Stimulated activated naive B cell treated with anti-CD40 and anti-IgM and Interleukin-4, amounts not matched to agents 10 μg/mL and 1 μg/mL and 100 μg/mL, for 72 hours (primary cell): ENCODE measurements at regions not wholly inside any gene's neighbourhood (a gene's known extent, or its start where the extent isn't known, plus 50 kb on each side); places are given as distances from the start of the nearest gene placed in this dataset.

Experiments
- ATAC-seq, 2 donors: fragments of 150-1000 bp; cut with Tn5 transposase; replicated peaks; 2 replicates each; pipeline ENCODE4 v1.10.0; 2021; ENCODE audit warnings: moderate library complexity in 1 of 2
- DNase-seq: peaks from one replicate; pipeline ENCODE4 v3.0.0; 2021
- H3K27ac Mint-ChIP-seq: one replicate; pipeline ENCODE4 v1.8.0; 2022; ENCODE audit warnings: mild to moderate bottlenecking, mixed read lengths
- H3K27me3 Mint-ChIP-seq, 2 donors: one replicate each; pipeline ENCODE4 v1.8.0; 2022; ENCODE audit warnings: mixed read lengths in 2 of 2
- H3K36me3 Mint-ChIP-seq, 2 donors: one replicate each; pipeline ENCODE4 v1.8.0; 2022; ENCODE audit warnings: mixed read lengths in 2 of 2, mild to moderate bottlenecking in 1 of 2
- H3K4me1 Mint-ChIP-seq, 2 donors: one replicate each; pipeline ENCODE4 v1.8.0; 2022; ENCODE audit warnings: mixed read lengths in 2 of 2, mild to moderate bottlenecking in 1 of 2
- H3K4me3 Mint-ChIP-seq, 2 donors: one replicate each; pipeline ENCODE4 v1.8.0; 2022; ENCODE audit warnings: mild to moderate bottlenecking in 2 of 2, mixed read lengths in 2 of 2, moderate library complexity in 1 of 2
- H3K9me3 Mint-ChIP-seq, 2 donors: one replicate each; pipeline ENCODE4 v1.8.0; 2022; ENCODE audit warnings: mixed read lengths in 2 of 2, mild to moderate bottlenecking in 1 of 2

DNA sequence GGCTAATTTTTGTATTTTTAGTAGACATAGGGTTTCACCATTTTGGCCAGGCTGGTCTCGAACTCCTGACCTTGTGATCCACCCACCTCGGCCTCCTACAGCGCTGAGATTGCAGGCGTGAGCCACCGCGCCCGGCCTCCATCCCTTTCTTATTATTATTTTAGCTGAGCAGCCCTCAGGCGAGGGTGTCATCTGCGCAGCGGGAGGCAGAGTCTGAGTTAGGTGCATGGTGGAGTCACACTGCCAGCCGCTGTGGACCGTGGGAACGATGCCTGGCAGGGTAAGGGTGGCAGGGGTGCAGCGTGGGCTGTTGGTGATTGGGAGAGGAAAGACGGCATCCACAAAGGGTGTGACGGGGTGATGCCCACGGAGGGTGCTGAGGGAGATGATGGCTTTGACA, 491.8 kb upstream of the FAT1 start:
- Mint-ChIP-seq H3K4me1 (no peaks in the 10 kb centered on the region), H3K4me3 (no peak overlapping the region), H3K36me3 (no peaks in the 10 kb centered on the region), H3K9me3 (peaks cover 9 to 17% of the 10 kb centered on the region in 2 donors), H3K27ac (peak overlapping the region; percentile 71), H3K27me3 (no peaks in the 10 kb centered on the region)
- DNase-seq (no peak), ATAC-seq (no peak)

DNA sequence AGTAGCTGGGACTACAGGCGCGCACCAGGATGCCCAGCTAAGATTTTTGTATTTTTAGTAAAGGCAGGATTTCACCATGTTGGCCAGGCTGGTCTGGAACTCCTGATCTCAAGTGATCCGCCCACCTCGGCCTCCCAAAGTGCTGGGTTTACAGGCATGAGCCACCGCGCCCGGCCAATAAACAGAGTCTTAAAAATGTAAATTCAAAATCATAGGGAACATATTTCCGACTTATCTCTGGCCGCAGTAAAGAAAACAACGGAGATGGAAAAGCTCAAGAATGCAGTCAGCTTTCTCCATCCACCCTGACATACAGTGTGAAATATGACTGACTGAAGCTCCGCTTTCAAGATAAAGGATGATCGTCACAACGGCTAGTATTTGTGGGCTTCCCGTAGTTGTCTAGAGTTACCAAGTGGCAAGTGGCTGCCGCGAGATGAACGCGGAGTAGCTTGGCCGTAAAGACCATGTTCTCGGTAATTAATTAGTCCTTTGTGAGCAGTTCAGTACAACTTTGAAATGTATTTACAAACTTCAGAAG, 495.1 kb upstream of the FAT1 start:
- DNase-seq = no peak
- peaks cover 5 to 12% of the 10 kb centered on the region in 2 donors for H3K9me3 Mint-ChIP-seq
- no peak overlapping the region for H3K4me3 Mint-ChIP-seq
- no peak for ATAC-seq
- H3K27me3 Mint-ChIP-seq = no peaks in the 10 kb centered on the region
- H3K36me3 Mint-ChIP-seq = no peaks in the 10 kb centered on the region
- H3K4me1 Mint-ChIP-seq = no peaks in the 10 kb centered on the region
- no peak overlapping the region for H3K27ac Mint-ChIP-seq

DNA sequence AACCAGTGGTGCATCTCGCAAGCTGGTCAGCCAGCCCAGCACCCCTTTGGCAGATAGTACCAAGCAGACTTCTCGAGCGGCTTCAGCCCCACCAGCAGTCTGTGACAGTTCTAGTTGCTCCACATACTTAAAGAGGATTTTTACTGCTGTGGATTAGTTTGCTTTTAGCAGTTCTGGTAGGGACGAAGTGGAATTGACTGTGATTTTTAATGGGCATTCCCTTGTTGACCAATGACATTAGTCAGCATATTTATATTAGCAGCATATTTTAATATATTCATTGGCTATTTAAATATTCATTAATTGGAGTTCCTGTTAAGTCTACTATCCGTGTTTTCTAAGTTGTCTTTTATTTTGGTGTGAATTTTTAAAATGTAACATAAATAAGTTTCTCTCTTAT, 500.9 kb upstream of the FAT1 start:
- Mint-ChIP-seq H3K36me3 (no peaks in the 10 kb centered on the region), H3K4me1 (no peaks in the 10 kb centered on the region)
- no peak for ATAC-seq

DNA sequence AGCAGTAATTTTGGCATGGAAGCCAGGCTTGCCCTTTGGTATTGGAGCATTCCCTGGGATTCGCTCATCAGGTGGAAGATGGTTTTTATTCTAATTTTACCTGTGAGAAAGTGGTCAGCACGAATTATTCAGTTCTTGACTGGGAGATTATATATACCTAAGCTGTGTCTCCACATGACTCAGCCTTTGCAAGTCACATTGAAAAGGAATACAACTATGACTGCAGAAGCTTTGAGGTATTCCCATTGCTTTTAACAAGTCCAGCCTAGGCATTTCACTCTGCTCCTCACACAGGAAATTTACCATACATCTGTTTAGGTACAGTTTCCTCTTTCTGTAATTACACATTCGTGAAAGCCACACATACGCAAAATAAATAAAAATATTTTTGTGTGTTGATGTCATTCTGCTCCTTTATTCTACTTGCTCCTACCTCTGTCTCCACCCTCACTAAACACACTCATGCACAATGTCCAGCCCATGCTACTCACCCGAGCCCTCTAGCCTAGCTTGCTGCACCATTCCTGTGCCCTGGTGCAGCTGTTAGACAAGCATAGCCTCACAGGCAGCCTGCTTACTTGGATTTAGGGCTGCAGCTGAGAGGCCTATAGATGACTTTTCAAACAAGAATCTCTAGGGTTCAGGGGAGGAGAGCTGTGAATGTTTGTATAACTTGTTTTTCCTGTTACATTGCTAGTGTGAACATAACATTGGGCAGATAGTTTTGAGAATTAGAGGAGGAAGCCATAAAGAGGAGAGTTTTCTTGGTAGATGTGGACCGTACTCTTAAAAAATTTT, 504.4 kb upstream of the FAT1 start:
- H3K27me3 Mint-ChIP-seq = no peaks in the 10 kb centered on the region
- no peak overlapping the region for H3K27ac Mint-ChIP-seq
- no peaks in the 10 kb centered on the region for H3K36me3 Mint-ChIP-seq
- no peak overlapping the region for H3K4me3 Mint-ChIP-seq
- DNase-seq (no peak), ATAC-seq (no peak)
- peaks cover 9 to 14% of the 10 kb centered on the region in 2 donors for H3K9me3 Mint-ChIP-seq
- H3K4me1 Mint-ChIP-seq = no peaks in the 10 kb centered on the region

More for the DNA sequence above, 500.9 kb upstream of the FAT1 start:
- no peak overlapping the region for H3K27ac Mint-ChIP-seq
- H3K4me3 Mint-ChIP-seq = no peak overlapping the region
- no peaks in the 10 kb centered on the region for H3K27me3 Mint-ChIP-seq
- DNase-seq = no peak
- peaks cover 9 to 10% of the 10 kb centered on the region in 2 donors for H3K9me3 Mint-ChIP-seq

DNA sequence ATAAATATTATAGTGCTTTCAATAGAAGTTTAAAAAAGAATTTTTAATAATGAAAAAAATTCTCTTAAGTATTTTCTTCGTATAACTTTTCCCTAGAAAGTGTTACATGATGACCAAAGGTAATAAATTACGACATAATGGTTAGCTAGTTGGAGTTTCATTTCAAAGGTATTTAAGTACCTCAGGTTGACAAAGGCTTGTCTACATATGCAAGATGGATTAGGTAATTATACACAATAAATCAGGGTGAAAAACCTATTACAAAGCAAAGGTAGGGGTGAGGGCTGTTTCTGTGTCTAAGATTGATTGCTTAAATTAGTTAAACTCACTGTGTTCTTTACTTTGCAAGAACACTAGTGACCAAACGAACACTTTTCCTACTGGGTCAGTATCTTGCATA, 508.5 kb upstream of the FAT1 start:
- Mint-ChIP-seq H3K27me3 (no peaks in the 10 kb centered on the region), H3K36me3 (no peaks in the 10 kb centered on the region), H3K9me3 (peaks cover 4 to 7% of the 10 kb centered on the region in 2 donors), H3K27ac (no peak overlapping the region), H3K4me1 (no peaks in the 10 kb centered on the region), H3K4me3 (no peak overlapping the region)
- ATAC-seq (no peak), DNase-seq (no peak)

DNA sequence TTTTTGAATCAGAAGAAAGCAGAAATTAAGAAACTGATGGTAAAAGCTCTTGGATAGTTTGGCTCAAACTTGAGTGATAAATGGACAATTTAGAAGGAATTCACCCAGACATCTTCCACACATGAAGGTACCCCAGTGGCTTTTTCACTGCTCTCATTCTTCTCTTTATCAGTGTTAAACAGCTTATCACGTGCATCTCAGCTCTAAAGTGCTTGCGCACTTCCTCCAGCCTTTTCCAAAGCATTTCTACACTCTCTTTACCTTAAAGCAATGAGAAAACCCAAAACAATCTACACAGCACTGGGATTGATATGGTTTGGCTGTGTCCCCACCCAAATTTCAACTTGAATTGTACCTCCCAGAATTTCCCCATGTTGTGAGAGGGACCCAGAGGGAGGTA, 509.1 kb upstream of the FAT1 start:
- Mint-ChIP-seq H3K4me1 (no peaks in the 10 kb centered on the region), H3K36me3 (no peaks in the 10 kb centered on the region), H3K9me3 (peaks cover 5 to 7% of the 10 kb centered on the region in 2 donors), H3K27me3 (no peaks in the 10 kb centered on the region), H3K4me3 (no peak overlapping the region), H3K27ac (no peak overlapping the region)
- ATAC-seq = no peak
- DNase-seq = no peak

DNA sequence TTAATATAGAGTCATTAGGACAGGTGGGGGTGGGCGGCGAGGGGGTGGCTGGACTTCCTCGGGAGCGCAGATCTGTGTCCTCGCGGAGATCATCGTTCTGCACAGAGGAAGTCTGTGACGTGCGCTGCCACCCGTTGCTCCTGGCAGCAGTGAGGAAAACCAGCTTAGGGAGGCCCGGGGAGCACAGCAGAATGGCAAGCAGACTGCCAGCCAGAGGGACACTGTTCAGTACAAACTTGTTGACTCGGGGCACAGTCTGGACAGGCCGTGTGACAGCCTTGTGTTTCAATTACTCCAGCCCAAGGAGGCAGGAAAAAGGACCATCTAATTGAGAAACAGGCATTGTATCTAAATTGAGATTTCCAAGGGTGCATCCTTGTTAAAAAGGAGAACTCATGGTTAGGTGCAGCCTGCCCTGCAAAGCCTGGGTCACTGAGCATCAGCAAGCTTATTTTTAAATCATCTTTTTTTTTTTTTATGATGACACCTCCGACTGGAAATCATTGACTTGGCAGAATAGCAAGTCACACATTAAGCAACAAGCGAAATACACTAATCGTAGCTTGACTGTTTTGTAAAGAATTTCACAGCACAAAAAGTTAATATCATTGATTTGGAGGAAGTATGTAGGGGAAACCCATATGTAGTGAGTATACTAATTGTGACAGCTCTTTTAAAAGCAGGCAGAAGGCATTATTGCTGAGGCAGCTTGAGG, 512.0 kb upstream of the FAT1 start:
- Mint-ChIP-seq H3K27ac (no peak overlapping the region), H3K4me3 (no peak overlapping the region), H3K27me3 (no peaks in the 10 kb centered on the region), H3K9me3 (peaks cover 2 to 7% of the 10 kb centered on the region in 2 donors), H3K36me3 (no peaks in the 10 kb centered on the region), H3K4me1 (no peaks in the 10 kb centered on the region)
- DNase-seq = no peak
- ATAC-seq = no peak

DNA sequence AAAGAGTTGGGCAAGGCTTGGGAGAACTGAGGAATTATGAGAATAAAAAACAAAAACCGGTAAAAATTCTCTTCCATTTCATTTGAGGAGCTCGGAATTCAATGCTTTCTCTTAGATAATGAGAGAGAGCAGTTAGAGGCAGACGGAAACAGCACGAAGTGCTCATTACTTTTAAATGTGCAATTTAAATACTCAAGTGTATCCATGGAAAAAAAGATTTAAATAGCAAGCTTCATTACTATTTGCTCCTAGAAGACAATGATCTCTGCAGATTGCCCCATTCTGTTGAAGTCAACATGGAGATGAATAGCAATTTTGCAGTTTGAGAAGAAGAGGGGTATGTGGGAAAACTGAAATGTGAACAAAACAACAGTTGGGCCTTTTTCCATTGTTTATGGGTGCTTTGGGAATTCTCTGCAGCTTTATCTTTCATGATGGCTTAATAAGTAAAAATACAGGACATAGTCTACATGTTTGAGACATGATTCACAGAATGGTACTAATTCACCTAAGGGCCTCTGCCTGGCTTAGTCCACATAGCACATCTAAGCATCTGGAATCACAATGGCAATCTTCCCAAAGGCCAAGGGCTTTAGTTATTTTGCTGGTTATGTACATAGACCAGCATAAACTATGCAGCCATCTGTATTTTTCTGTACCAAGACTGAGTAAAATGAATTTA, 512.7 kb upstream of the FAT1 start:
- H3K4me3 Mint-ChIP-seq = no peak overlapping the region
- H3K27me3 Mint-ChIP-seq = no peaks in the 10 kb centered on the region
- peaks cover 2 to 3% of the 10 kb centered on the region in 2 donors for H3K9me3 Mint-ChIP-seq
- H3K27ac Mint-ChIP-seq = no peak overlapping the region
- ATAC-seq (no peak), DNase-seq (no peak)
- H3K4me1 Mint-ChIP-seq = no peaks in the 10 kb centered on the region
- H3K36me3 Mint-ChIP-seq = no peaks in the 10 kb centered on the region

DNA sequence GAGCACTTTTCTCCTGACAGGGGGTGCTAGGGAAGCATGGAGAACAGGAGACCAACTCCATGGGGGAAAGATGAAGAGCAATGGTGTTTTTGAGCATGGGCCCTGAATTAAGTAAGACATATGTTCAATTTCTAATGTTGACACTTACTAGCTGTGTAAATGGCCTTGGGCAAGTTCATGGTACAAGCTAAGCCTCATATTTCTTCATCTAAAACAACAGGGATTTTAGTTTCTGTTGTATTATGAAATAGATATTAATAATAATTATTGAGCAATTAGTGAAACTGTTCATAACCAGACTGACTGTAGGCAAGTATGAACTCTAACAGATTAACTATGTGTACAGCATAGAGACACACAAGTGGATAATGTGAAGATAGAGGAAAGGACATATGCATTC, 515.0 kb upstream of the FAT1 start:
- Mint-ChIP-seq H3K9me3 (peaks cover 4 to 8% of the 10 kb centered on the region in 2 donors), H3K4me1 (no peaks in the 10 kb centered on the region), H3K4me3 (no peak overlapping the region), H3K27me3 (no peaks in the 10 kb centered on the region), H3K36me3 (no peaks in the 10 kb centered on the region), H3K27ac (no peak overlapping the region)
- DNase-seq = no peak
- ATAC-seq = no peak

DNA sequence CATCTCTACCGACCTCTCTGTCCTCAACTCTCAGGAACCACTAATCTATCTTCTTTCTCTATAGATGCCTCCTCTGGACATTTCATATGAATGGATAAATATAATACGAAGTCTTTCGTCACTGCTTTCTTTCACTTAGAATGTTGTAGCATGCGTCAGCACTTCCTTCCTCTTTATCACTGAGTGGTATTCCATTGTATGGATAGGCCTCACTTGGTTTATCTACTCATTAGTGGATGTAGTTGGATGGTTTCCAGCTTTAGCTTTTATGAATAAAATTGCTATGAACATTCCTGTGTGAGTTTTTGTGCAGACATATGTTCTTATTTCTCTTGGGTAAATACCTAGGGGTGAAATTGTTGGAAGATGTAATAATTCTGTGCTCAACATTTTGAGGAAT, 528.2 kb upstream of the FAT1 start:
- no peak for ATAC-seq
- Mint-ChIP-seq H3K36me3 (no peaks in the 10 kb centered on the region), H3K4me3 (no peak overlapping the region), H3K9me3 (peaks cover 6 to 7% of the 10 kb centered on the region in 2 donors), H3K4me1 (no peaks in the 10 kb centered on the region), H3K27ac (no peak overlapping the region), H3K27me3 (no peaks in the 10 kb centered on the region)
- DNase-seq = no peak

DNA sequence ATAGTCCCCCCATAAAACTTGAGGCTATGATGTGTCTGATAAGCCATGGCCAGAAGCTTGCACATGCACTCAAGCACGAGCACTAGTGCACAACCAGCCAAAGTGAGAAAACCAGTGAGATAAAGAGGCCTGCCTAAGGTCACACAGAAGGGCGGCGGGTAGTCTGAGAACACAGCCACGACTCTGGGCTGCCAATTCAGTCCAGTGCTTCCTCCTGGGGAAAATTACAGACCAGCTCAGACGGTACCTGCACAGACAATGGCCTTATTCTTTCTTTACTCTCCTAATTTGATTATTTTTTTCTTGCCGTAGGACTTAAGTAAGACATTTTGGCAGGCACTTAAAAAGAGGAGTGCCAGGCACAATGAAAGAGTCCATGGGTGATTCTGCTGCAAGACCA, 533.2 kb upstream of the FAT1 start:
- Mint-ChIP-seq H3K27ac (no peak overlapping the region), H3K27me3 (no peaks in the 10 kb centered on the region), H3K4me3 (no peak overlapping the region), H3K9me3 (peaks cover 3 to 5% of the 10 kb centered on the region in 2 donors), H3K4me1 (no peaks in the 10 kb centered on the region), H3K36me3 (no peaks in the 10 kb centered on the region)
- ATAC-seq (no peak), DNase-seq (no peak)

DNA sequence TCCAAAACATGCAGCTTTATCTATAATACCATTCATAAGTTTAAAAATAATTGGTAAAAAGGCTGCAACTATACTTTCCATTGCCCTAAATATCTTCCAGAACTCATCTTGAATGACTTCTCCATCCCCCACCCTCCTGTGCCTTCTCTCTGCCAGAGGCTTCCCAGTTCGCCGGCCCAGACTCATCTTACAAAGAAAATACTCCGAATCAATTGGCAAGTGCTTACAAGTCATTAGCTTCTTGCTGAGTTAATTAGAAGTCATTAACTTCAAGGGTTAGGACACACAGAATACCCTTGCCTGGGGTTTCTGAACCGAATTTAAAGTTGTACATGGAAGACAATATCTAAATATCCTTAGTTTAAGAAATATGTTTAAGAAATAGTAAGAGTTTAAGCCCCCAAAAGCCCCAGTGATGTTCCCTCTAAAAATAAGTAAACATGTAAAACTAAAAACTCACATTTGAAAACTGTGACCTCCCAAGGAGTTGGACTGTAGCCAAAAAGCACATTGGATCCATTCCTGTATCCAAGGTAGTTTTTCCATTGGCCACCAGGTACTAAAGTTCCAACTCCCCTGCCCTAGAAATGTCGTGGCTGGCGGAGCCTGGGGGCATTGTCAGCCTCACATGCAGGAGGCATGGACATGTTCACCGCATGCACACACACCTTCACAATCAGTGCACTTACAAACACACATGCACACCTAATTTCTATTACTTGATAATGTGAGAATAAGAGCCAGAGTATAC, 535.2 kb upstream of the FAT1 start:
- no peak overlapping the region for H3K27ac Mint-ChIP-seq
- H3K36me3 Mint-ChIP-seq = no peaks in the 10 kb centered on the region
- no peaks in the 10 kb centered on the region for H3K27me3 Mint-ChIP-seq
- DNase-seq = no peak
- H3K4me3 Mint-ChIP-seq = no peak overlapping the region
- no peak for ATAC-seq
- H3K4me1 Mint-ChIP-seq = no peaks in the 10 kb centered on the region
- H3K9me3 Mint-ChIP-seq = peaks cover 6% of the 10 kb centered on the region in 2 donors

DNA sequence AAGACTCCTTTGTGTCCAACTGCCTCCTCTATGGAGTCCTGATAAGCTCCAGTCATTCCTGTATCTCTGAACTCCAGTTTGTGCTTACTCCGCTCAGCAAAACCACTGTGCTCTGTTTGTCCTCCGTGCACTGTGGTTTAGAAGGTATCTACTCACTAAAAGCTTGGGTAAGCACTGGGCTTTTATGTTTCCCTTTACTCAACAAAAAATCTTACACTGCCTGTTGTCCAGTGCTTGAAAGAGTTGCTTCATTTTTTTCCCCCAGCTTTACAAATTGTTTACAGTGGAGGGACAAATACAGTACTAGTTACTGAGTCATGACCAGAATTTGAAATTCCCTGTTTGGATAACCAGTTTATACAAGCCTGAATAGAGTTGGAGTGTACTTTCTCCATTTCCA, 545.3 kb upstream of the FAT1 start:
- no peak overlapping the region for H3K27ac Mint-ChIP-seq
- no peak for ATAC-seq
- no peaks in the 10 kb centered on the region for H3K36me3 Mint-ChIP-seq
- no peaks in the 10 kb centered on the region for H3K4me1 Mint-ChIP-seq
- no peak overlapping the region for H3K4me3 Mint-ChIP-seq
- no peaks in the 10 kb centered on the region for H3K27me3 Mint-ChIP-seq
- no peak for DNase-seq
- peaks cover 0 to 3% of the 10 kb centered on the region in 2 donors for H3K9me3 Mint-ChIP-seq

DNA sequence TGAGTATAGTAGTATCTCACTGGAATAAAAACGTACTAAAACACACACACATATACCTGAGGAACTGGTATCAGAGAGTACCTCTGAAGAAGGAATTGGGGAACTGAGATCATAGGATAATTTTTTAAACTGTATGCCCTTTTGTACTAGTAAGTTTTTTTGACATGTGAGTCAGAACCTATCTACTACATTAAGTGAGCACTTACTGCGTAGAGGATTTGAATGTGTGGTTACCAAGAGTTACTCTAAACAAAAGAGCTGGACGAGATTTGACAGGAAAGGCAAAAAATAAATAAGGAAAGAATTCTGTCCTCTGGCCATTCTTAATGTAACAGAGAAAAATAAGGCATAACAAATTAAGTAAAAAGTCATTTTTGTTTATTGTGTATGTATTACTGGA, 546.5 kb upstream of the FAT1 start:
- H3K27me3 Mint-ChIP-seq = no peaks in the 10 kb centered on the region
- ATAC-seq = no peak

More for the DNA sequence above, 546.5 kb upstream of the FAT1 start:
- no peak overlapping the region for H3K4me3 Mint-ChIP-seq
- no peak overlapping the region for H3K27ac Mint-ChIP-seq
- no peaks in the 10 kb centered on the region for H3K36me3 Mint-ChIP-seq
- no peak for DNase-seq
- H3K9me3 Mint-ChIP-seq = peaks cover 0 to 3% of the 10 kb centered on the region in 2 donors
- no peaks in the 10 kb centered on the region for H3K4me1 Mint-ChIP-seq
